Eye (tissue), 1 donor: ENCODE measurements at regions not wholly inside any gene's neighbourhood (a gene's known extent, or its start where the extent isn't known, plus 50 kb on each side); places are given as distances from the start of the nearest gene placed in this dataset.
"Not testable (repeated sequence)": the region's sequence is repeated elsewhere in the genome, so short reads cannot be mapped to it uniquely, and the experiment has no call there.

ENCODE experiments used
- DNase-seq: peaks from one replicate; pipeline ENCODE4 v3.0.0-alpha.2; 2015

GRCh38 chr4:175033162-175033561 is 115.0 kb downstream of the ADAM29 start:
- DNase-seq: no peak

GRCh38 chr4:175034007-175034406 is 115.8 kb downstream of the ADAM29 start:
- DNase-seq: no peak

- no peak for DNase-seq
These were observed 117.0 kb downstream of the ADAM29 start for GRCh38 chr4:175034986-175035705.

GRCh38 chr4:175035905-175036304 is 117.7 kb downstream of the ADAM29 start:
- no peak for DNase-seq

GRCh38 chr4:175048111-175048784 is 130.1 kb downstream of the ADAM29 start:
- no peak for DNase-seq

- DNase-seq: peak; percentile 8
These were observed 130.7 kb downstream of the ADAM29 start for GRCh38 chr4:175048906-175049305.

- no peak for DNase-seq
These were observed 133.8 kb downstream of the ADAM29 start for GRCh38 chr4:175051974-175052373.

GRCh38 chr4:175054980-175055379 is 136.8 kb downstream of the ADAM29 start:
- no peak for DNase-seq

GRCh38 chr4:175062183-175062592 is 144.0 kb downstream of the ADAM29 start:
- no peak for DNase-seq

- DNase-seq: no peak
These were observed 147.1 kb downstream of the ADAM29 start for GRCh38 chr4:175065228-175065627.

GRCh38 chr4:175066923-175067627 is 148.9 kb downstream of the ADAM29 start:
- no peak for DNase-seq

- DNase-seq: no peak
These were observed 150.1 kb downstream of the ADAM29 start for GRCh38 chr4:175068266-175068665.

GRCh38 chr4:175070444-175070843 is 152.3 kb downstream of the ADAM29 start:
- no peak for DNase-seq

GRCh38 chr4:175071123-175071522 is 153.0 kb downstream of the ADAM29 start:
- DNase-seq: no peak

GRCh38 chr4:175087145-175087544 is 169.0 kb downstream of the ADAM29 start:
- DNase-seq: no peak

- DNase-seq: no peak
These were observed 172.0 kb downstream of the ADAM29 start for GRCh38 chr4:175090116-175090515.

- no peak for DNase-seq
These were observed 173.5 kb downstream of the ADAM29 start for GRCh38 chr4:175091649-175092048.

- no peak for DNase-seq
These were observed 174.0 kb downstream of the ADAM29 start for GRCh38 chr4:175092114-175092513.

GRCh38 chr4:175093055-175093454 is 174.9 kb downstream of the ADAM29 start:
- DNase-seq: not testable (repeated sequence)

GRCh38 chr4:175103403-175103802 is 185.2 kb downstream of the ADAM29 start:
- no peak for DNase-seq

GRCh38 chr4:175106301-175106700 is 188.1 kb downstream of the ADAM29 start:
- DNase-seq: no peak

- no peak for DNase-seq
These were observed 191.8 kb downstream of the ADAM29 start for GRCh38 chr4:175109933-175110332.

GRCh38 chr4:175125410-175126068 is 207.4 kb downstream of the ADAM29 start:
- no peak for DNase-seq
